Heart left ventricle (tissue), 16 donors: ENCODE measurements at regions not wholly inside any gene's neighbourhood (a gene's known extent, or its start where the extent isn't known, plus 50 kb on each side); places are given as distances from the start of the nearest gene placed in this dataset.

ENCODE experiments used
- ATAC-seq, 4 donors: fragments of 200-7000 bp; cut with Tn5 transposase; one replicate each; pipeline ENCODE4 v1.9.1; 2020 to 2022; ENCODE audit warnings: moderate library complexity in 4 of 4, mild to moderate bottlenecking in 3 of 4, moderate number of reproducible peaks in 1 of 4
- DNase-seq, 5 donors: peaks; one replicate each; pipeline ENCODE4 v3.0.0-alpha.2; 2020
- H3K27ac ChIP-seq, 12 donors: fragments of 200-600 bp; sonication (generic) in 4 of 12; one replicate each; pipeline versions ENCODE4 v1.5.0 to v1.8.0; 2016 to 2022; ENCODE audit warnings: mild to moderate bottlenecking in 2 of 12
- H3K27me3 ChIP-seq, 9 donors: fragments of 200-600 bp; sonication (generic) in 2 of 9; one replicate each; pipeline versions ENCODE4 v1.5.1 to v1.8.0; 2016 to 2022; ENCODE audit warnings: mild to moderate bottlenecking in 3 of 9
- H3K36me3 ChIP-seq, 9 donors: fragments of 200-600 bp; sonication (generic) in 2 of 9; one replicate each; pipeline versions ENCODE4 v1.5.0 to v1.8.0; 2018 to 2022; ENCODE audit warnings: mild to moderate bottlenecking in 2 of 9
- H3K4me1 ChIP-seq, 12 donors: fragments of 200-600 bp; sonication (generic) in 4 of 12; one replicate each; pipeline versions ENCODE4 v1.5.0 to v1.8.0; 2016 to 2022; ENCODE audit warnings: mild to moderate bottlenecking in 3 of 12
- H3K4me3 ChIP-seq, 12 donors: fragments of 200-600 bp; sonication (generic) in 4 of 12; one replicate each; pipeline versions ENCODE4 v1.5.0 to v1.8.0; 2017 to 2022; ENCODE audit warnings: mild to moderate bottlenecking in 9 of 12, moderate library complexity in 4 of 12
- H3K9me3 ChIP-seq, 12 donors: fragments of 200-600 bp; sonication (generic) in 4 of 12; one replicate each; pipeline versions ENCODE4 v1.5.0 to v1.8.0; 2016 to 2022; ENCODE audit warnings: mild to moderate bottlenecking in 1 of 12
- CTCF ChIP-seq, 12 donors: fragments of 200-600 bp; sonication (generic) in 4 of 12; IDR thresholded peaks; one replicate each; pipeline versions ENCODE4 v1.5.0 to v1.8.0; 2018 to 2022; ENCODE audit warnings: antibody characterized with exemption in 12 of 12, mild to moderate bottlenecking in 5 of 12
- POLR2A ChIP-seq, 2 donors: fragments of 450-650 bp; IDR thresholded peaks; one replicate each; pipeline ENCODE4 v1.6.1; 2017; ENCODE audit warnings: antibody characterized with exemption in 2 of 2, mild to moderate bottlenecking in 2 of 2, moderate library complexity in 2 of 2
- WGBS, 4 donors: extraction: QIAGEN DNeasy Blood & Tissue Kit in 2 of 4; methylation state at CpG; one replicate each; pipeline versions ENCODE4 v1.1.5 to v1.1.7; 2013 to 2018; 5-methylcytosine and 5-hydroxymethylcytosine counted together
- intact Hi-C, 10 donors: fragments of 100-400 bp; cut with DNase I; formaldehyde crosslinking; loops; one replicate each; pipeline versions ENCODE4 v1.11.1 to v1.14.2; 2022
- donor health status: ischemic (EF 13 %, LVEDD 7.1; RV severe dilation, severe dysfunction).
- donor health status: healthy with polysubstance abuse.
- donor health status: DM: no; HTN: yes; CAD: no.
- donor health status: DM: no; HTN: no; CAD: no.
- donor health status: ischemic (EF 25% LVEDD 6.9; RV normal size, moderate dysfunction).
- donor health status: ischemic (EF 25% LVEDD 5.7; RV mildly dilated, moderate dysfunction).
- donor health status: healthy.
- donor health status: DM: yes; HTN: yes; CAD: no.
- donor health status: ischemic (EF 35%, LVEDD 5.7; RV mildly dilated, moderate dysfunction).
- donor health status: nonischemic (EF 11% LVEDD 7.7; RV severe dilation, severe dysfunction).
- donor health status: DM: yes; HTN: yes; CAD: no.
- donor health status: PGD.
- donor health status: ischemic (EF 29% LVEDD 5.4; RV normal size, mild dysfunction).
- donor health status: nonischemic (EF 23%, LVEDD 6.1; RV moderate dilation, normal function).

GRCh38 chr2:147384659-147385058 lies 460.2 kb upstream of the ACVR2A start:
- DNase-seq (no peak), ATAC-seq (no peak)
- intact Hi-C loops = no loop called here
- Histone ChIP-seq H3K4me3 (no peak overlapping the region), H3K4me1 (no peaks in the 10 kb centered on the region), H3K36me3 (no peaks in the 10 kb centered on the region), H3K27ac (no peak overlapping the region), H3K9me3 (no peaks in the 10 kb centered on the region), H3K27me3 (no peaks in the 10 kb centered on the region)
- TF ChIP-seq CTCF (IDR thresholded peaks at IDR 0.05) (no peak), POLR2A (IDR thresholded peaks at IDR 0.05) (no peak)
- 91 to 96% (median 93%) methylated on average over 2 of the region's 2 CpGs for WGBS, 4 donors

GRCh38 chr2:147382322-147382948 lies 462.4 kb upstream of the ACVR2A start:
- intact Hi-C loops = no loop called here
- no peak overlapping the region for H3K4me3 ChIP-seq
- no peak overlapping the region for H3K27ac ChIP-seq
- ATAC-seq (no peak), DNase-seq (no peak)
- no peaks in the 10 kb centered on the region for H3K4me1 ChIP-seq
- 57 to 89% (median 67%) methylated on average over 2 to 3 of the region's 3 CpGs for WGBS, 4 donors
- H3K27me3 ChIP-seq = no peaks in the 10 kb centered on the region
- H3K9me3 ChIP-seq = no peaks in the 10 kb centered on the region
- no peak for TF ChIP-seq POLR2A (IDR thresholded peaks at IDR 0.05)
- TF ChIP-seq CTCF (IDR thresholded peaks at IDR 0.05) = no peak
- H3K36me3 ChIP-seq = no peaks in the 10 kb centered on the region

- Histone ChIP-seq H3K36me3 (no peaks in the 10 kb centered on the region), H3K27ac (no peak overlapping the region), H3K4me1 (peaks cover 0 to 5% (median 0%) of the 10 kb centered on the region in 12 donors), H3K4me3 (no peak overlapping the region), H3K27me3 (no peaks in the 10 kb centered on the region), H3K9me3 (no peaks in the 10 kb centered on the region)
- TF ChIP-seq CTCF (IDR thresholded peaks at IDR 0.05) = no peak
- no peak for TF ChIP-seq POLR2A (IDR thresholded peaks at IDR 0.05)
- no peak for ATAC-seq
- intact Hi-C loops = no loop called here
- no peak for DNase-seq
- 78 to 92% (median 84%) methylated on average over 1 of the region's 1 CpG for WGBS, 4 donors
These were observed 466.4 kb upstream of the ACVR2A start for GRCh38 chr2:147378403-147378802.

GRCh38 chr2:147375073-147375472 lies 469.8 kb upstream of the ACVR2A start:
- Histone ChIP-seq H3K27me3 (no peaks in the 10 kb centered on the region), H3K4me1 (peaks cover 0 to 6% (median 0%) of the 10 kb centered on the region in 12 donors), H3K36me3 (no peaks in the 10 kb centered on the region), H3K9me3 (peaks cover 0 to 4% (median 0%) of the 10 kb centered on the region in 12 donors), H3K4me3 (no peak overlapping the region), H3K27ac (no peak overlapping the region)
- ATAC-seq (no peak), DNase-seq (no peak)
- intact Hi-C loops = no loop called here
- no peak for TF ChIP-seq CTCF (IDR thresholded peaks at IDR 0.05)
- no peak for TF ChIP-seq POLR2A (IDR thresholded peaks at IDR 0.05)
- 50 to 64% (median 54%) methylated on average over 1 of the region's 1 CpG for WGBS, 4 donors
